Mammary epithelial cell (primary cell): ENCODE measurements at regions not wholly inside any gene's neighbourhood (a gene's known extent, or its start where the extent isn't known, plus 50 kb on each side); places are given as distances from the start of the nearest gene placed in this dataset.

Source experiments
- CTCF ChIP-seq, 2 donors: IDR thresholded peaks in 1 of 2; conservative IDR thresholded peaks in 1 of 2; 2 replicates each; pipeline ENCODE4 v1.5.1; 2011 to 2012; ENCODE audit warnings: inconsistent platforms in 2 of 2, low read length in 2 of 2, mild to moderate bottlenecking in 2 of 2, control low read depth in 1 of 2, low read depth in 1 of 2; ENCODE audit not compliant: insufficient read depth in 1 of 2; ENCODE audit errors: extremely low read depth in 1 of 2
- EZH2 ChIP-seq: IDR thresholded peaks from 2 replicates; pipeline ENCODE4 v1.6.1; 2012; ENCODE audit warnings: low read length, inconsistent platforms, borderline replicate concordance

- no peak for TF ChIP-seq EZH2
- TF ChIP-seq CTCF (conservative IDR thresholded peaks at IDR 0.05 in 1 of 2, IDR thresholded peaks at IDR 0.05 in 1 of 2; ENCODE audit: extremely low read depth in 1 of 2, insufficient read depth in 1 of 2, low read depth in 1 of 2, low read length in 2 of 2): no peak
Observed at GRCh38 chr7:47037607-47038006, 544.3 kb downstream of the TNS3 start.
